ENCODE measurements at regions not wholly inside any gene's neighbourhood (a gene's known extent, or its start where the extent isn't known, plus 50 kb on each side); places are given as distances from the start of the nearest gene placed in this dataset.

DNA sequence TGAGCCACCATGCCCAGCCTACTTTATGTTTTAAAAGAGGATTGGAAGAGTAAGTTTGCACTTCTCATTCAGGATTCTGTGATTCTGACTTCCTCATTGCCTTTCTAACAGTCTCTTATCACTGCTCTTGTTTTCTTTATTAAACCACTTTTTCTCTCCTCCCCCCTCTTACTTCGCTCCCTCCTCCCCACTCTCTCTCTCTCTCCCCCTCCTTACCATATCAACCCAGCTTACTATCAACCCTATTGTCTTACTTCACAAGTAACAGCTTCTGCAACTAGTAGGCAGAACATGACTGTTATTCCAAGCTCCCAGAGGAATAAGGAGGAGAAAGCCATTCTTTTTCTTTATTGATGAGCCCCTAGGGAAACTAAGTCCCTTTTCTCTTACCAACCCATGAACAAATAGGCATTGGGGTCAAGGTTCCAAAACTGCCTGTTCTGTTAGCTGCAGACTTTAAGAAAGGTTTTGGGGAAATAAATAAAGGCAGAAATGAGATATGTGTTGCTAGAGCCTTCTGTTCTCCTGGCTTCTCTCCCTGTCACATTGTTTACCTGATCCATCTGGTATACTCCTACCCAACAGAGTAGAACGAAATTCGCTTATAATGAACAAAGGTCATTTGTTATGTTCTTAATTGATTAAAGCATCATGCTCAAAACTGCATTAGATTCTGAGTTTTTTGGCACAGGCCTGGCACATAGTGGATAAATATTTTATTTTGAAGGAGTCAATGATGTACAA, 56.4 kb upstream of the RASGRP1 start:
- no peak for DNase-seq (ENCODE audit: insufficient read length, low spot score, missing footprints)

DNA sequence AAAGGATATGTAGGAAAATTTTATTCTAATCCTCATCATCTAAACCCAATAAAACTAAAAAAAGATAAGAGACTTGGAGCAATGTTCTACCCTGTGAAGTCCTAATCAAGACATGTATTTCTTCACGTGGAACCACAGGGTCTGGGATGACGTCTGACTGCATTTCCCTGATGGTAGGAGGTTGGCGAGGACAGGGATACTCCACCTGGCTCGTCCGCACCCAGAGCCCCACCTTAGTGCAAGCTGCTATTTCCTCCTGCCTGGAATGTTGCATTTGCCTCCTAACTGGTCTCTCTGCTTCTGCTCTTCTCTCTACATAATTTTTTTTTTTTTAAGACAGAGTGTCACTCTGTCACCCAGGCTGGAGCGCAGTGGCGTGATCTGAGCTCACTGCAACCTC, 57.7 kb upstream of the RASGRP1 start:
- peaks cover 56% of the 10 kb centered on the region for H3K27me3 ChIP-seq (ENCODE audit: insufficient read depth, low read length)
- no peaks in the 10 kb centered on the region for H3K36me3 ChIP-seq (ENCODE audit: insufficient read depth, low read length)
- no peaks in the 10 kb centered on the region for H3K4me1 ChIP-seq (ENCODE audit: insufficient read depth, low read length)
- no peak overlapping the region for H3K4me3 ChIP-seq (ENCODE audit: insufficient read depth, low read length)
- no peak overlapping the region for H3K4me2 ChIP-seq (ENCODE audit: insufficient read depth, low read length)
- no peak overlapping the region for H2AFZ ChIP-seq (ENCODE audit: low read length)
- TF ChIP-seq, protein P1, sequence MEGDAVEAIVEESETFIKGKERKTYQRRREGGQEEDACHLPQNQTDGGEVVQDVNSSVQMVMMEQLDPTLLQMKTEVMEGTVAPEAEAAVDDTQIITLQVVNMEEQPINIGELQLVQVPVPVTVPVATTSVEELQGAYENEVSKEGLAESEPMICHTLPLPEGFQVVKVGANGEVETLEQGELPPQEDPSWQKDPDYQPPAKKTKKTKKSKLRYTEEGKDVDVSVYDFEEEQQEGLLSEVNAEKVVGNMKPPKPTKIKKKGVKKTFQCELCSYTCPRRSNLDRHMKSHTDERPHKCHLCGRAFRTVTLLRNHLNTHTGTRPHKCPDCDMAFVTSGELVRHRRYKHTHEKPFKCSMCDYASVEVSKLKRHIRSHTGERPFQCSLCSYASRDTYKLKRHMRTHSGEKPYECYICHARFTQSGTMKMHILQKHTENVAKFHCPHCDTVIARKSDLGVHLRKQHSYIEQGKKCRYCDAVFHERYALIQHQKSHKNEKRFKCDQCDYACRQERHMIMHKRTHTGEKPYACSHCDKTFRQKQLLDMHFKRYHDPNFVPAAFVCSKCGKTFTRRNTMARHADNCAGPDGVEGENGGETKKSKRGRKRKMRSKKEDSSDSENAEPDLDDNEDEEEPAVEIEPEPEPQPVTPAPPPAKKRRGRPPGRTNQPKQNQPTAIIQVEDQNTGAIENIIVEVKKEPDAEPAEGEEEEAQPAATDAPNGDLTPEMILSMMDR (IDR thresholded peaks at IDR 0.05; ENCODE audit: extremely low read depth, low read depth, low read length) = no peak
- H3K27ac ChIP-seq (ENCODE audit: low read depth, low read length) = no peak overlapping the region
- no peaks in the 10 kb centered on the region for H3K9me3 ChIP-seq (ENCODE audit: low read depth, low read length)
- no peaks in the 10 kb centered on the region for H3K79me2 ChIP-seq (ENCODE audit: insufficient read depth, low read length)
- H4K20me1 ChIP-seq (ENCODE audit: insufficient read depth, low read length) = no peaks in the 10 kb centered on the region
- no peak for DNase-seq (ENCODE audit: insufficient read length, low spot score, missing footprints)

More for the DNA sequence above, 56.4 kb upstream of the RASGRP1 start:
- H3K79me2 ChIP-seq (ENCODE audit: insufficient read depth, low read length) = no peaks in the 10 kb centered on the region
- no peaks in the 10 kb centered on the region for H4K20me1 ChIP-seq (ENCODE audit: insufficient read depth, low read length)
- H2AFZ ChIP-seq (ENCODE audit: low read length) = no peak overlapping the region
- H3K36me3 ChIP-seq (ENCODE audit: insufficient read depth, low read length) = no peaks in the 10 kb centered on the region
- no peak overlapping the region for H3K4me3 ChIP-seq (ENCODE audit: insufficient read depth, low read length)
- no peak overlapping the region for H3K4me2 ChIP-seq (ENCODE audit: insufficient read depth, low read length)
- H3K9me3 ChIP-seq (ENCODE audit: low read depth, low read length) = no peaks in the 10 kb centered on the region
- TF ChIP-seq, protein P1 (IDR thresholded peaks at IDR 0.05; ENCODE audit: extremely low read depth, low read depth, low read length) = no peak
- H3K4me1 ChIP-seq (ENCODE audit: insufficient read depth, low read length) = no peaks in the 10 kb centered on the region
- peaks cover 46% of the 10 kb centered on the region for H3K27me3 ChIP-seq (ENCODE audit: insufficient read depth, low read length)
- no peak overlapping the region for H3K27ac ChIP-seq (ENCODE audit: low read depth, low read length)

DNA sequence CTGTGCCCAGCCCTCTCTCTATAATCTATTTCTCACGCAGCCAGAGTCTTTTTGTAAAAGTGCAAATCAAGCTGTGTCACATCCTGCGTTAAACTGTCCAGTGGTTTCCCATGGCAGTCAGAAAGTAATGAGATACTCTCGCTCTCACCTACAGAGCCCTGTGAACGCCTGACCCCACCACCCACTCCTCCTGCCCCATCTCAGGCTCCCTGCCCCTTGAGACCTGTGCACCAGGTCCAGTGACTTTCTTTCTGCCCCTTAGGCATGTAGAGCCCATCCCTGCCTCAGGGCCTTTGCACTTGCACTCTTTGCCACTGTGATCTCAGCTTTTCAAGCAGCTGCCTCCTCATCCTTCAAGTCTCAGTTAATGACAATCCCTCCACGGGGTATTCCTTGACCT, 58.3 kb upstream of the RASGRP1 start:
- Histone ChIP-seq H3K27ac (ENCODE audit: low read depth, low read length) (no peak overlapping the region), H3K9me3 (ENCODE audit: low read depth, low read length) (no peaks in the 10 kb centered on the region), H3K4me1 (ENCODE audit: insufficient read depth, low read length) (no peaks in the 10 kb centered on the region), H3K36me3 (ENCODE audit: insufficient read depth, low read length) (no peaks in the 10 kb centered on the region), H3K79me2 (ENCODE audit: insufficient read depth, low read length) (no peaks in the 10 kb centered on the region), H4K20me1 (ENCODE audit: insufficient read depth, low read length) (no peaks in the 10 kb centered on the region), H3K27me3 (ENCODE audit: insufficient read depth, low read length) (peaks cover 56% of the 10 kb centered on the region), H3K4me3 (ENCODE audit: insufficient read depth, low read length) (no peak overlapping the region), H2AFZ (ENCODE audit: low read length) (no peak overlapping the region), H3K4me2 (ENCODE audit: insufficient read depth, low read length) (no peak overlapping the region)
- DNase-seq (ENCODE audit: insufficient read length, low spot score, missing footprints) = no peak
- TF ChIP-seq, protein P1 (IDR thresholded peaks at IDR 0.05; ENCODE audit: extremely low read depth, low read depth, low read length) = no peak

DNA sequence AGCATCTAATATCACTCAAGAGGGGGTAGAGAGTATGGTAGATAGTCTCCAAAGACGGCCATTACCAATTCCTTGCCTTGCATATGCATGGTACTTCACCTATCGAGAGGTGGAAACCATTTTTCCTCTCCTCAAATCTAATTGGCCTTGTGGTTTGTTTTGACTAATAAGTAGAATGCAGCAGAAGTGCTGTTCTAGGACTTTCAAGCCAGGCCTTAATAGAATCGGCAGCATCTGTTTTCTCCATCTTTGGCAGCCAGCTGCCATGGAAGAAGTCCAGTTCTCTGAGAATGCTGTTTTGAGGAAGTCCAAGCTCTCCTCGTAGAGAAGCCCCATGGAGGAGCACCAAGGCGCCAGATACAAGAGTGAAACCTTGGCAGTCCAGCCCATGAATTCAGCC, 59.1 kb upstream of the RASGRP1 start:
- Histone ChIP-seq H3K4me1 (ENCODE audit: insufficient read depth, low read length) (no peaks in the 10 kb centered on the region), H3K36me3 (ENCODE audit: insufficient read depth, low read length) (no peaks in the 10 kb centered on the region), H3K4me3 (ENCODE audit: insufficient read depth, low read length) (no peak overlapping the region), H3K27me3 (ENCODE audit: insufficient read depth, low read length) (peaks cover 58% of the 10 kb centered on the region), H2AFZ (ENCODE audit: low read length) (no peak overlapping the region), H3K79me2 (ENCODE audit: insufficient read depth, low read length) (no peaks in the 10 kb centered on the region), H3K27ac (ENCODE audit: low read depth, low read length) (no peak overlapping the region), H3K4me2 (ENCODE audit: insufficient read depth, low read length) (no peak overlapping the region), H3K9me3 (ENCODE audit: low read depth, low read length) (no peaks in the 10 kb centered on the region), H4K20me1 (ENCODE audit: insufficient read depth, low read length) (no peaks in the 10 kb centered on the region)
- DNase-seq (ENCODE audit: insufficient read length, low spot score, missing footprints) = no peak
- TF ChIP-seq, protein P1 (IDR thresholded peaks at IDR 0.05; ENCODE audit: extremely low read depth, low read depth, low read length) = no peak

All from osteoblast (primary cell).